ENCODE measurements at regions not wholly inside any gene's neighbourhood (a gene's known extent, or its start where the extent isn't known, plus 50 kb on each side); places are given as distances from the start of the nearest gene placed in this dataset.

GRCh38 chr1:87615491-87615890 is 286.8 kb downstream of the LMO4 start:
- DNase-seq (ENCODE audit: low read depth in 2 of 2), result no peak

DNA sequence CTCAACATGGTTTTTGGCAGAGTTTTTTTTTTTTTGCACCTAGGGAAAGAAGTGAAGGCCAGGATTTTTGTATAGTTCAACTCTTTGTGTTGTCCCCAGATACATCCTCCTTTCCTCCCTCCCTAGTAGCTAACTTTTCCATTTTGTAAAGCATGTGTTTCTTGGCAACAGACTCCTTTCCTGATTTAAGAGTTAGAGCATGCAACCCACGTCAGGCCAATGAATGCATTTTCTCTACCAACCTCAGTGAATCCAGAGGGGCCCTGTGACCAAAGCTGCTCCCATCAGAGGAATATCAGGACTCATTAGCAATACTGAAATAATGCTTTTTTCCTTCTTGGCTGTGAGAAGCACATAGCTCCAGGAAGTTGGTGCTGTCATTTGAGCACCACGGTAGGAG is 287.2 kb downstream of the LMO4 start:
- DNase-seq (ENCODE audit: low read depth in 2 of 2), result no peak

DNA sequence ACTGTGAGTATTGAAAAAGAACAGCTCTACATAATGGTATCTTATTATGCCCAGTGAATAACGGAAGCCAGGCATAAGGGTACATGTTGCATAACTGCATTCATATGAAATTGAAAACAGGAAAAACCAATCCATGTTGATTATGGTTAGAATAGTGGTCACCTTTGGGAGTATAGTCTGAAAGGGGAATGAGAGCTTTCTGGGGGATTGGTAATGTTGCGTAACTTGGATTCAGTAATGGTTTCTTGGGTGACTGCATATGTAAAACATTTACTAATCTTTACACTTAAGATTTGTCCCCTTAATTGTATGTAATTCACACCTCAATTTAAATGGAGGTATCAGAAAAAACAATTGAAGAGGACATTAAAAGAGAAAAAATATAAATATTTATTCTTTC is 292.1 kb downstream of the LMO4 start:
- DNase-seq (ENCODE audit: low read depth in 2 of 2), result no peak

GRCh38 chr1:87629673-87630072 is 301.0 kb downstream of the LMO4 start:
- no peak for DNase-seq (ENCODE audit: low read depth in 2 of 2)

DNA sequence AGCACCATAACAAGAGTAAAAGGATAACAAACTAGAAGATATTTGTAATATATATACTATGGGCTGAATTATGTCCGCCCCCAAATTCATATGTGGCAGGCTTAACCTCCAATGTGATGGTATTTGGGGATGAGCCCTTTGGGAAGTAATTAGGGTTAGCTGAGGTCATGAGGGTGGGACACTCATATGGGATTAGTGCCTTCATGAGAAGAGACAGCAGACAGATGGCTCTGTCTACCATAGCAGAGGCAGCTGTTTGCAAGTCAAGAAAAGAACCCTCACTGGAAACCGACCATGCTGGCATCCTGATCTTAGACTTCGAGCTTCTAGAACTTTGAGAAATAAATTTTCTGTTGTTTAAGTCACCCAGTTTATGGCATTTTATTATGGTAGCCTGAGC is 303.6 kb downstream of the LMO4 start:
- DNase-seq (ENCODE audit: low read depth in 2 of 2), result no peak

GRCh38 chr1:87636198-87636892 is 307.7 kb downstream of the LMO4 start:
- no peak for DNase-seq (ENCODE audit: low read depth in 2 of 2)

DNA sequence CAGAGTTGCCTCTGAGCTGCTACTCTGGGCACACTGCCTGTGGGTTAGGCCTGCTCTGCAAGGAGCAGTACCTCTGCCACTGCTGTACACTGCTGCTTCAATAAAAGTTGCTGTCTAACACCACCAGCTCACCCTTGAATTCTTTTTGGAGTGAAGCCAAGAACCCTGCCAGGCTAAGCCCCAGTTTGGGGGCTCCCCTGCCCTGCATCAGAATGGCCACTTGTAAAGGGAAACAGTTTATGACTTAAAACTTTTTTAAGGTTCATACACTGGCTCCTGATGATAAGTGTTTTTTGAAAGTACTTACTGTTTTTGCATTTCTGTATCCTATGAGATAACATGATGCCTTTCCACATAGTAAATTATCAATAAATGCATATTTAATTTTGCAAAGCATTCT is 310.0 kb downstream of the LMO4 start:
- DNase-seq (ENCODE audit: low read depth in 2 of 2), result no peak

- DNase-seq (ENCODE audit: low read depth in 2 of 2), result no peak
These were observed 313.3 kb downstream of the LMO4 start for GRCh38 chr1:87641996-87642395.

- no peak for DNase-seq (ENCODE audit: low read depth in 2 of 2)
These were observed 314.0 kb downstream of the LMO4 start for GRCh38 chr1:87642581-87643221.

- DNase-seq (ENCODE audit: low read depth in 2 of 2), result no peak
These were observed 315.4 kb downstream of the LMO4 start for GRCh38 chr1:87644033-87644578.

GRCh38 chr1:87644579-87645190 is 316.0 kb downstream of the LMO4 start:
- no peak for DNase-seq (ENCODE audit: low read depth in 2 of 2)

DNA sequence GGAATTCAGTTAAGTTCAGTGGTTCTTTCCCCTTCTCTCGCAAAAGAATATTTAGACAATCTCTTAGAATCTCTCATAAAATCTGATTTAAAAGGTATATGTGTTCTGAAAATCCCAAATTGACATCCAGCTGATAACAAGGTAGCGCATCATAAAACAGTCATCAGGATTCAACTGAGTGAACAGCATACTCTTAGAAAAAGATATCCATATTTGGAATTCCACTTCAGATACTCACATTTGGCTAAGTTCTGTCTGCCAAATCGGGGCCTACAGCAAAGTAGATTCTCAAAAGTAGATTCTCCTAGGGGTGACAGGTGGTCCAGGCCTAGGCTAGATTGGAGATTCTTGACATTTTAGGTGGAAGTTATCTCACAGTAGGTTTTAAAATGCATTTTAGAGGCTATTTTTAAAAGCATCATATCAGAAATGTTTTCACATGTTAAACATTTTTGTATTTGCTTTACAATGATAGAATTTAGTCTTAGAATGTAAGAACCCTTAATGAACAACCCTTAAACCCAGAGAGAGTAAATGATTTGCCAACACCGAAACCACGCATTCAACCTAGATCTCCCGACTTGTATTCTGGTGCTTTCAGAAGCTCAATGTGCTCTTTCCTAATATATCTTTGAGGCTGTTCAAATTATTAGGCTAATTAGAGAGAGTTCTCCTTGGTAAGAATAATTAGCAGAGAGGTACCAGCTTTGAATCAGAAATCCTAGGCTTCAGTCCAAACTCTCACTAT is 318.9 kb downstream of the LMO4 start:
- DNase-seq (ENCODE audit: low read depth in 2 of 2), result no peak

- no peak for DNase-seq (ENCODE audit: low read depth in 2 of 2)
These were observed 319.8 kb downstream of the LMO4 start for GRCh38 chr1:87648323-87649119.

- no peak for DNase-seq (ENCODE audit: low read depth in 2 of 2)
These were observed 321.6 kb downstream of the LMO4 start for GRCh38 chr1:87650306-87650705.

DNA sequence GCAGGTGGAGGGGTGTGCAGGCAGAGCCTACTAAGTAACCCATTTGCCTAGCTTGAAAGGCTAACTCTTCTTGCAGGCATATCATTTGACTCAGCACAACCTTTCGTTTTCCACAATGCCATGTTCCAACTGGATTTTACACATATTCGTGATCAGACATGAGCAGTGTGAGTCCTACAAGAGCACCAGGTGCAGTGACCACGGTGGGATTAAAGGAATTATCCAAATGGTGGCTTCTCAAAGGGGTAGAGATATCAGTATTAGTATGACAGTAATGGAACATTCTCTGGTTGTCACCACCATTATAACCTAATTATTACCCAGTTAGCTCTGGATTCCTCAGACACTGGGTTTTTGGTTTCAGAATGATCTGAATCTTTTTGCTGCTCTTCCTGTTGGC is 323.5 kb downstream of the LMO4 start:
- no peak for DNase-seq (ENCODE audit: low read depth in 2 of 2)

GRCh38 chr1:87665151-87665550 is 336.5 kb downstream of the LMO4 start:
- no peak for DNase-seq (ENCODE audit: low read depth in 2 of 2)

DNA sequence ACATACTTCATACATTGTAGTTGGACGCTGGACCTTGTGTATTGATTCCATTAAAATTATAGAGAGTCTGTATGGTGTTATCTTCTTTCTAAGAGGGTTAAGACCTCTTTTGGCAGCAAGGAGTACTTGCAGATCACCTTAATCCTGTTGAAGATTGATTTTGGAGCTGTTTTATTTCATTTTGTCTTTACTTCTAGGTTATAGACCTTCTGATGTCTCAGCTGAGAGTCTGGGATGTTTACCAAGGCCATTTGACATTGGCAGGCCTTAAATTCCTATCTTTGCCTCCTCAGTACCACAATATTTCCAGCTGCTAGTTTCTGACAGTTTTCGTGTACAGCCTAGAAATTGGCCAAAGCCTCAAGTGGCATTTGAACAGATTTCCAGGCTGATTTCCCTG is 338.0 kb downstream of the LMO4 start:
- DNase-seq (ENCODE audit: low read depth in 2 of 2), result no peak

- no peak for DNase-seq (ENCODE audit: low read depth in 2 of 2)
These were observed 341.0 kb downstream of the LMO4 start for GRCh38 chr1:87669674-87670073.

DNA sequence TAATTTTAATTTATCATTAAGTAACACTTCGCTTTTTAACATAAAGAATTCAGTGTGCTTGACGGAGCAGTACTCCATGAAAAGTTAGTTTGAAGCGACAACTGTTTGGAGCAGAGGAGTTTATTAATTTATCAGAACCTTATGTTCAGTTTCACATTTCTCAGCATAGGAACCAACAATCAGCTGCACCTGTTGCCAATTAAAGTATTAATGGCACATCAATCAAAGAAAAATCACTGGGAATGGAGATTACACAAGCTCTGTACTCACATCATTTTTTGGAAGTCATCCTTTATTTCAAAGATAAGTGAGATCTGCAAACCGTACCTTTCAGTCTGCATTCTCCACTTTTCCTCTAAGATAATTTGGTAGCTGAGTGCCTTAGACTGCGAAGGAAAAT is 344.6 kb downstream of the LMO4 start:
- DNase-seq (ENCODE audit: low read depth in 2 of 2), result no peak

DNA sequence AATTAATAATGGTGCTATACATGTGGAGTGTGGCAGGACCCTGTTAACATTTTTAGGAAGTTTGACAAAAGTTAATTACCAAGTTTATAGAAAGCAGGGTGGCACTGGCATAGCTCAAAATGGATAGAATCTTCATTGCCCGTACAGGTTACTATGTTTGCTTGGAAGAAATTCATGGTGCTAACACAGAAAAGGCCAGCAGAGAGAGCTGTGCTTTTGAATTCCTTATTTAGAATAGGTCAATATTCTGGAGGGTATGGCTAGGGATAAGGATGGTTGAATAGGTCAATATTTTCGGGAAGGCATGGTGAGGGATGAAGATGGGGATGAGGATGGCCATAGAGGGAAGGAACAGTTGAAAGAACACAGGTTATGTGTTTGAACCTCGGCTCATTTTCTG is 345.1 kb downstream of the LMO4 start:
- no peak for DNase-seq (ENCODE audit: low read depth in 2 of 2)

GRCh38 chr1:87674791-87675190 is 346.1 kb downstream of the LMO4 start:
- no peak for DNase-seq (ENCODE audit: low read depth in 2 of 2)

DNA sequence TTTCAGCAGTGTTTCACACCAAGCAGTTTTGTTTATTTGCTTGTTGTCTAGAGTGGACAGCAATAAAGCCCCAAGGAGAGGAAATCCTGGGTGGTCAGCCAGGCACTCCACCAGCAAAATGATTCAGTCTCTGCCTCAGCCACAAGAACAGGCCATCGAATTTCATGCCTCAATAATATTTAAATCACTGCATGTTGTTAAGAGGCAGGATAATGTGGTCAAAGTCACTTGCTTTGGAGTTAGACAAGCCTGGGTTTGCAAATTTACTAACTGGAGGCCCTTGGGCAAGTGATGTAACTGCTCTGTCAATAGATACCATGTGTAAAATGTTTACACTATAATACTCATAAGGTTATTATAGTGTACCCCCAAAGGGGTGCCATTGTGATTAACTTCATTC is 349.6 kb downstream of the LMO4 start:
- DNase-seq (ENCODE audit: low read depth in 2 of 2), result no peak

All from stimulated activated CD4-positive, alpha-beta T cell treated with anti-CD3 and anti-CD28 coated beads, Interleukin-12 subunit alpha, Interleukin-12 subunit beta, amount 100 ng/mL, for 24 hours (primary cell).